GM23248 (cell line): ENCODE measurements at regions not wholly inside any gene's neighbourhood (a gene's known extent, or its start where the extent isn't known, plus 50 kb on each side); places are given as distances from the start of the nearest gene placed in this dataset.

Source experiments
- EZH2 ChIP-seq: fragments of 200-600 bp; sonication (generic); IDR thresholded peaks from 2 replicates; pipeline ENCODE4 v1.6.1; 2018; ENCODE audit warnings: antibody characterized with exemption, mild to moderate bottlenecking; ENCODE audit not compliant: insufficient read depth, poor library complexity, severe bottlenecking
- EZH2phosphoT487 ChIP-seq: fragments of 200-600 bp; sonication (generic); IDR thresholded peaks from 2 replicates; pipeline ENCODE4 v1.6.1; 2018; ENCODE audit warnings: antibody characterized with exemption, moderate library complexity, mild to moderate bottlenecking, low read depth; ENCODE audit not compliant: insufficient read depth

GRCh38 chr2:121142452-121142851 is 142.6 kb downstream of the TFCP2L1 start:
- no peak for TF ChIP-seq EZH2
- no peak for TF ChIP-seq EZH2phosphoT487
